Head of caudate nucleus (tissue), 42 donors: ENCODE measurements at regions not wholly inside any gene's neighbourhood (a gene's known extent, or its start where the extent isn't known, plus 50 kb on each side); places are given as distances from the start of the nearest gene placed in this dataset.

Experiments
- DNase-seq, 42 donors: peaks; one replicate each; pipeline versions ENCODE4 v3.0.0 to v3.0.0-alpha.2; 2020 to 2021; ENCODE audit warnings: mixed read lengths in 7 of 42
- intact Hi-C: fragments of 100-400 bp; cut with DNase I; formaldehyde crosslinking; loops from one replicate; pipeline ENCODE4 v1.15.0; 2022

- intact Hi-C loops: no loop called here
- DNase-seq: no peak
Observed at GRCh38 chr9:108665521-108666239, 190.1 kb downstream of the ACTL7B start.

DNA sequence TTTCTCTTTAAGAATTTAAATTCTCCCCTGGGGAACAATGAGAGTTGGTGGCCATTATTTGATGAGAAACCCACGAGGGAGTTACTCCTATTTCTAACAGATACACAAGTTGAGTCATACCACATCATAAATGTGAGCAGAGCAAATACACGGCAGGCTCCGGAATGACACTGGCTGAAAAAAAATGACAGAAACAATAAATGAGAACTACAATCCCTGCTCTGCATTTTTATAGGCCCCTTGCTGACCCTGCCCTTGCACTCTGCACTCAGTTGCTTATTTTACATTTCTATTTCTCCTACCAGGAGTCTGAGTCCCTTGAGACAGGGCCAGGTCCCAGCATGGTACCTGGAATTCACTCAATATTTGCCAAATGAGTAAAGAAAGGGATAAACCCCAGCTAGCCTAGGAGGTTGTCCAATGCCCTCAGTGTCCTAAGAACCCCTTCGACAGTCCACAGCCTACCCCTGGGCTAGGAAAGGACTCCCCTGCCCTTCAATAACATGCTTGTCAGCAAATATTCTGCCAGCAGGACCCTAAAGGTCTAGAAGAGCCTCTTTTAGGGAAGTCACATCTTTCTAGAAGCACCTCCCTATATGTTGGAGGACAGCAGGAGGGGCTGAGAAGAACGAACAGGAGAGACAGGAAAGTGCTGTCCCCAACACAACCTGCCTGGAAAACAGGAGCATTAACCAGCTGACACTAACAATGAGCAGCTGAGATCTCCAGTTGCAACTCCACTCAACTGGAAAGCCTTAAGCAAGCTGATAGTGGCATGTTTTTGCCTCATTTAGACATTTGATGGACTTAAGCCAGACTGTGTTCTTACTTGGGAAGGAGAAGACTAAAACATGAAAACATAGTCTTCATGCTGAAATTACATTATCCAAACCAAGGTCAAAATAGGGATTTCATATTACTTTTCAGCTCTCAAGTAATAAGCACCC lies 191.2 kb downstream of the ACTL7B start:
- intact Hi-C loops: no loop called here
- DNase-seq: no peak

GRCh38 chr9:108663422-108663821 lies 192.4 kb downstream of the ACTL7B start:
- no peak for DNase-seq
- intact Hi-C loops: no loop called here

- no peak for DNase-seq
- intact Hi-C loops: no loop called here
Observed at GRCh38 chr9:108662956-108663355, 192.8 kb downstream of the ACTL7B start.

- intact Hi-C loops: no loop called here
- no peak for DNase-seq
Observed at GRCh38 chr9:108662091-108662875, 193.5 kb downstream of the ACTL7B start.

DNA sequence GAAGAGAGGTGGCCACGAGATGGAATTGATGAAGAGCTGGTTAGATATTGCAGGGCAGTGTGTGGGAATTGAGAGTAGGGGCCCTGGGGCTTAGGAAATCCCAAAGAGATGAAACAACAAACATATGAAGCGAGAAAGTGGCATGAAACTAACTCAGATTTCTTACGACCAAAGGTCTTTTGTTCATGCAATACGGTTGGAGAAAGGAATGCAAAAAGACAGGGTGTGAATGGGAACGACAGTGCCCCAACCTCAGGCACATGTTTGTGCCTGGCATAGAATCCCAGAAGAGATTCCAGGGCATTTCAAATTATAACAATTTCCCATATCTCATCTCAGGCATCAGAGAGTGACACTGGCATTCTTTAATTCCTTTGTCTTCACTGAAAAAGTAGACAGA lies 199.2 kb downstream of the ACTL7B start:
- intact Hi-C loops: no loop called here
- no peak for DNase-seq

DNA sequence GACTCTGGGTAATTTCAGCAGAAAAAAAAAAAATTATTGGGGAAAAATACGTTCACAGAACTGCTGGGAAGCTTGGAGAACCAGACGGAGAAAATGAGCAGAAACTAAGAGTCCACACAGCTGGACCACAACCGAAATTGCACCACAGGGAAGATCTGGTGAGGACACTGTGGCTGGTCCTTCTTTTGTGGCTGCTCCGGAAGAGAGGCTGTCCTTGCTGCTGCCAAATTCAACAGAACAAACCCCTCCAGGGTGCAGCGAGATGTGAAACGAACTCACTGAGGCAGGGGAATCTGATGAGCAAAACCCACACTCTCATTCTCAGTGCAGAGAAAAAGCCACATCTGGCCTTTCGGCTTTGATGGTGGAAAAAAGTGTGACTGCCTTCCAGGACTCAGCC lies 200.0 kb downstream of the ACTL7B start:
- DNase-seq: no peak
- intact Hi-C loops: no loop called here

DNA sequence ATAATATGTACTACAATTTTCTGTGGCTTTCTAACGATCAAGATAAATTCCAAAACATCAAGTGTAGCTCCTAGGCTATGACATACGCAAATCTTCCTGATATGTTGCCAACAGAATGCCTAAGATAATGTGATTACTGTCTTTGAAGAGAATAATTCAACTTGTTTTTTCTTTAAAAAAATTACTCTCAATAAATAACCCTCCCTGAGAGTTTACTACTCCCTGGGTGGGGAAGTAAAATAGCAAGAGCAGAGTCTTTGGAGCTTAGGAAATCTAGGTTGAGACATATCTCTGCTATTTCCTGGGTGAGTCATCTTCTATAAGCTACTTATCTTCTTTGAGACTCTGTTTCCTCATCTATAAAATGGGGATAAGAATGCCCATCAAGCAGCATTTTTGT lies 201.2 kb downstream of the ACTL7B start:
- no peak for DNase-seq
- intact Hi-C loops: no loop called here

DNA sequence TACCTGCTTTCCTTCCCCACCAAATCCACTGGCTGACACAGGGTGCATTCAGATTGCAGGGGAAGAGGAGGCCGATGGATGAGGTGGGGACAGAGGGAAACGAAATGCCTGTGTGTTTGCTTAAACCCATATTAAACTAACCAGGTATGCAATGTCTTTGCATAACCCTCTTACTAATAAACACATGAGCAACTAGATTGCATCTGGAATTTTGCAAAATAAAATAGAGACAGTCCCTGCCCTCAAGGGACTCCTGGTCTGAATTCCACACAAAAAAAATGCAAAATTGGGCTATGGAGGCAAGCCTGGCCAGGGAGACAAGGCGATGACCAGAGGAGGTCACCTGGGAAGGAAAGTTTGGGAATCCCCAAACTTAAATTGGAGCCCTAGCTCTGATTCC lies 202.9 kb downstream of the ACTL7B start:
- intact Hi-C loops: no loop called here
- DNase-seq: no peak

DNA sequence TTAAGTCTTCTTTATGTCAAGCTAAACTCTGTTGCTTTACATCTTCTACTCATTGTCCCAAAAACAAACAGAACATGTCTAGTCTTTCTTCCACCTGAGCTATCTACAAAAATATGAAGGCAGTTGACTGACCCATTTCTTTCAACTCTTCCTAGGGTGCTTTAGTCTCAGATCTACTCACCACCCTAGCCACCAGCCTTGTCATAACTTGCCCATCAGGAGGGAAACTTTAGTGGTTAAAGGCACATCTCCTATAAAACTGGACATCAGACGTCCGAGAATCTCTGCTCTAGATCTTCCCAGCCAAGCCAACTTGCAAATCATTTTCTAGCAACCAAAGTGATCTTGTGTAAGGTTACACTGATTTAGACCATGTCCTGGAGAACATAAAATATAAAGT lies 205.0 kb downstream of the ACTL7B start:
- DNase-seq: no peak
- intact Hi-C loops: no loop called here

DNA sequence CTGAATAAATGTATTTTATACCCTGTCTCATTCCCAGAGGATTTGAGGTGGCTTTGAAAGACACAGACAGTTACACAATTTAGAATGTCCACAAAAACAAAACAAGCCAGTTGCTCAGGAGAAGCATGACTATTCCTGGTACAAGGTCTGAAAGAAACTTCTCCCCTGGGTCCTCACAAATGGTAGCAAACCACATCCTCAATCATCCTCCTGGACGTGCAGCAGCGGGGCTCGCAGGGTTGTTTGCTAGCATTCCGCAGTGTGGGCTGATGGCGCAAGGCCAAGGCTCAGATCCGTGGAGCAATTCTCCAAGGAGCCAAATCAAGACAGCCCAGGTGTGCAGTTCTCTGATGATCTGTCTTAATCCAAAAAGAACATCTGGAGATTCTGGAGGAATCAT lies 210.3 kb downstream of the ACTL7B start:
- intact Hi-C loops: no loop called here
- DNase-seq: no peak

GRCh38 chr9:108643731-108644510 lies 211.9 kb downstream of the ACTL7B start:
- intact Hi-C loops: no loop called here
- no peak for DNase-seq

GRCh38 chr9:108642871-108643270 lies 212.9 kb downstream of the ACTL7B start:
- no peak for DNase-seq
- intact Hi-C loops: no loop called here

GRCh38 chr9:108640230-108640629 lies 215.6 kb downstream of the ACTL7B start:
- intact Hi-C loops: no loop called here
- DNase-seq: no peak

GRCh38 chr9:108639696-108640095 lies 216.1 kb downstream of the ACTL7B start:
- no peak for DNase-seq
- intact Hi-C loops: no loop called here

DNA sequence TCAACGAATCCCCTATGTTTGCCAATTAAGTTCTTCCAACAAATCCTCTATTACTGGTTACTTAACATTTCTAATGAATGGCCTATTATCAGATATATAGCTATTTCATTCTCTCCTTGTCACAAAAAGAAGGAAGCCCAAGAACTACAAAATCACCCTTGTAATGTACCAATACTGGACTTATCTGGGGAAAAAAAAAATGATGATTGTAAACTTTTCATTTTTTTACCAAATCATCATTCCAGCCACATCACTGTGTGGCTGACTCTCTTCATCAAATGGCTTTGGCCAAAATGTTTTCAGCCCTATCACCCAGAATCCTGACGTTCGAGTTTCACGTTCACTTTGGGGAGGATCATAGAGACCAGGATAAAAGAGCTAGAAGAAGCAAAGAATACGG lies 216.7 kb downstream of the ACTL7B start:
- intact Hi-C loops: no loop called here
- DNase-seq: no peak

GRCh38 chr9:108637340-108637739 lies 218.4 kb downstream of the ACTL7B start:
- DNase-seq: no peak
- intact Hi-C loops: no loop called here

- no peak for DNase-seq
- intact Hi-C loops: no loop called here
Observed at GRCh38 chr9:108636013-108636412, 219.8 kb downstream of the ACTL7B start.
